ENCODE measurements at regions not wholly inside any gene's neighbourhood (a gene's known extent, or its start where the extent isn't known, plus 50 kb on each side); places are given as distances from the start of the nearest gene placed in this dataset.

GRCh38 chr17:13736916-13737315, 135.2 kb upstream of the HS3ST3A1 start:
- Histone ChIP-seq H3K4me3 (no peak overlapping the region), H3K27ac (replicated peaks) (no peak overlapping the region), H3K9me3 (replicated peaks) (peaks cover 4% of the 10 kb centered on the region), H3K27me3 (ENCODE audit: low read depth) (no peaks in the 10 kb centered on the region), H3K4me1 (no peaks in the 10 kb centered on the region), H3K36me3 (no peaks in the 10 kb centered on the region)
- intact Hi-C loops (cut with micrococcal nuclease) = no loop called here
- DNase-seq = no peak
- TF ChIP-seq CTCF (IDR thresholded peaks at IDR 0.05; ENCODE audit: borderline replicate concordance) = no peak

GRCh38 chr17:13740686-13741085, 139.0 kb upstream of the HS3ST3A1 start:
- Histone ChIP-seq H3K36me3 (no peaks in the 10 kb centered on the region), H3K27ac (replicated peaks) (no peak overlapping the region), H3K4me1 (no peaks in the 10 kb centered on the region), H3K4me3 (no peak overlapping the region), H3K9me3 (replicated peaks) (no peaks in the 10 kb centered on the region), H3K27me3 (ENCODE audit: low read depth) (no peaks in the 10 kb centered on the region)
- no peak for TF ChIP-seq CTCF (IDR thresholded peaks at IDR 0.05; ENCODE audit: borderline replicate concordance)
- intact Hi-C loops (cut with micrococcal nuclease) = no loop called here
- no peak for DNase-seq

GRCh38 chr17:13741744-13742143, 140.0 kb upstream of the HS3ST3A1 start:
- Histone ChIP-seq H3K9me3 (replicated peaks) (no peaks in the 10 kb centered on the region), H3K4me1 (peaks cover 8% of the 10 kb centered on the region), H3K27me3 (ENCODE audit: low read depth) (no peaks in the 10 kb centered on the region), H3K36me3 (no peaks in the 10 kb centered on the region), H3K27ac (replicated peaks) (no peak overlapping the region), H3K4me3 (no peak overlapping the region)
- TF ChIP-seq CTCF (IDR thresholded peaks at IDR 0.05; ENCODE audit: borderline replicate concordance) = no peak
- intact Hi-C loops (cut with micrococcal nuclease) = no loop called here
- no peak for DNase-seq

- no peak for DNase-seq
Observed at GRCh38 chr17:13743906-13744305, 142.2 kb upstream of the HS3ST3A1 start.

GRCh38 chr17:13746404-13746803, 144.7 kb upstream of the HS3ST3A1 start:
- intact Hi-C loops (cut with micrococcal nuclease) = no loop called here
- H3K4me3 ChIP-seq = no peak overlapping the region
- TF ChIP-seq CTCF (IDR thresholded peaks at IDR 0.05; ENCODE audit: borderline replicate concordance) = no peak
- no peaks in the 10 kb centered on the region for H3K36me3 ChIP-seq
- no peaks in the 10 kb centered on the region for H3K9me3 ChIP-seq (replicated peaks)
- H3K27me3 ChIP-seq (ENCODE audit: low read depth) = peaks cover 8% of the 10 kb centered on the region
- H3K27ac ChIP-seq (replicated peaks) = no peak overlapping the region
- peak; percentile 23 for DNase-seq
- peaks cover 10% of the 10 kb centered on the region for H3K4me1 ChIP-seq

More at GRCh38 chr17:13743906-13744305, 142.2 kb upstream of the HS3ST3A1 start:
- TF ChIP-seq CTCF (IDR thresholded peaks at IDR 0.05; ENCODE audit: borderline replicate concordance) = no peak
- H3K27me3 ChIP-seq (ENCODE audit: low read depth) = no peaks in the 10 kb centered on the region
- no peaks in the 10 kb centered on the region for H3K9me3 ChIP-seq (replicated peaks)
- intact Hi-C loops (cut with micrococcal nuclease) = no loop called here
- no peak overlapping the region for H3K27ac ChIP-seq (replicated peaks)
- H3K36me3 ChIP-seq = no peaks in the 10 kb centered on the region
- peaks cover 10% of the 10 kb centered on the region for H3K4me1 ChIP-seq
- no peak overlapping the region for H3K4me3 ChIP-seq
